ENCODE measurements at regions not wholly inside any gene's neighbourhood (a gene's known extent, or its start where the extent isn't known, plus 50 kb on each side); places are given as distances from the start of the nearest gene placed in this dataset.

DNA sequence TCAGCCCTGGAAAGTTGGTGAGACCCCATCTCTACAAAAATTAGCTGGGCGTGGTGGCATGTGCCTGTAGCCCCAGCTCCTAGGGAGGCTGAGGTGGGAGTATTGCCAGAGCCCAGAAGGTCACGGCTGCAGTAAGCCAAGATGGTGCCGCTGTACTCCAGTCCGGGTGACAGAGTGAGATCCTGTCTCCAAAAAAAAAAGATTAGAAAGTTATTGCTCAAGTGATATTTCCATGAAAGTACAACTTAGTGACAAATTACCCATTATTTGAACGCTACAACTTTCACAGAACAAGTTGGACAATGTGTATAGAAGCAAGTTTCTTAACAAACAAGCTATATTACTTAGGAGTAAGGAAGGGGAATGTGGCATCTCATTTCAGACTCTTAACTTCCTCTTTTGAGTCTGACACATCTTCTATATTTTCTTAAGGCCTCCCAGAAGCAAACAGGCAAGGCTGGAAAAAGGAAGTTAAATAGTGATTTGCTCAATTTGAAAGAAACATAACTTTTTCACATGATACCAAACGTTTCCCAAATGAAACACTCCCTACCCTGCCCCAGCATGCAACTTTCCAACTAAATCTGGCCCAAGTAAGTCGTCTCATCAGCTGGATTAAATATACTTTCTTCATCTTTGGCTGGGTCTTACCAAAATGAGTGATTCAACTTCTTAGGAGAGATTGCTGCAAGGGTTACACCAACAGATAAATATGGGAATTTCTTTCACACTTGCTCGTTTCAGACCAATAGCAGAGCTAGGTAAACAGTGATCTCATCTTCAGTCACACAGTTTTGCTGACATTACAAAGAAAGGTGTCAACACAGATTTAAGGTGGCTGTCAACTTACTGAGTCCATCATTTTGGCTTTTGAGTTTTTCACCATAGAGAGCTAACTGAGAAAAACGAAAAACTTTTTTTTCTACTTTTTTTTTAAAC lies 66.3 kb upstream of the KLF6 start (continued):
- 0 out of 2 replicates have a peak, but pooled peaks have one; percentile 22 for TF ChIP-seq ZNF518A (tag by site-specific recombination; conservative IDR thresholded peaks at IDR 0.05; ENCODE audit: low read depth)
- TF ChIP-seq ZNF830 (tag by site-specific recombination; IDR thresholded peaks at IDR 0.05; ENCODE audit: low read depth), result no peak
- TF ChIP-seq ZNF561 (tag by site-specific recombination; IDR thresholded peaks at IDR 0.05; ENCODE audit: borderline replicate concordance), result no peak
- no peak for TF ChIP-seq TCF7L2 (IDR thresholded peaks at IDR 0.05; ENCODE audit: borderline replicate concordance, low read depth, low read length)
- TF ChIP-seq ZNF48 (tag by site-specific recombination; IDR thresholded peaks at IDR 0.05), result no peak
- 0 out of 2 replicates have a peak, but pooled peaks have one; percentile 45 for TF ChIP-seq ZNF24 (tag by site-specific recombination; IDR thresholded peaks at IDR 0.05)
- TF ChIP-seq ZNF510 (tag by site-specific recombination; IDR thresholded peaks at IDR 0.05; ENCODE audit: insufficient replicate concordance), result no peak
- no peak for TF ChIP-seq ZNF530 (tag by site-specific recombination; IDR thresholded peaks at IDR 0.05; ENCODE audit: low read depth)
- TF ChIP-seq ZSCAN18 (tag by site-specific recombination; IDR thresholded peaks at IDR 0.05), result no peak
- no peak for TF ChIP-seq SP3 (tag by site-specific recombination; IDR thresholded peaks at IDR 0.05)
- TF ChIP-seq ZNF114 (tag by site-specific recombination; IDR thresholded peaks at IDR 0.05), result no peak
- TF ChIP-seq ZNF624 (tag by site-specific recombination; IDR thresholded peaks at IDR 0.05), result no peak
- no peak for TF ChIP-seq ZNF610 (tag by site-specific recombination; IDR thresholded peaks at IDR 0.05; ENCODE audit: borderline replicate concordance)
- TF ChIP-seq SP2 (tag by site-specific recombination; IDR thresholded peaks at IDR 0.05), result 0 out of 2 replicates have a peak, but pooled peaks have one; percentile 12
- no peak for TF ChIP-seq ZNF837 (tag by site-specific recombination; IDR thresholded peaks at IDR 0.05)
- TF ChIP-seq, protein P1, sequence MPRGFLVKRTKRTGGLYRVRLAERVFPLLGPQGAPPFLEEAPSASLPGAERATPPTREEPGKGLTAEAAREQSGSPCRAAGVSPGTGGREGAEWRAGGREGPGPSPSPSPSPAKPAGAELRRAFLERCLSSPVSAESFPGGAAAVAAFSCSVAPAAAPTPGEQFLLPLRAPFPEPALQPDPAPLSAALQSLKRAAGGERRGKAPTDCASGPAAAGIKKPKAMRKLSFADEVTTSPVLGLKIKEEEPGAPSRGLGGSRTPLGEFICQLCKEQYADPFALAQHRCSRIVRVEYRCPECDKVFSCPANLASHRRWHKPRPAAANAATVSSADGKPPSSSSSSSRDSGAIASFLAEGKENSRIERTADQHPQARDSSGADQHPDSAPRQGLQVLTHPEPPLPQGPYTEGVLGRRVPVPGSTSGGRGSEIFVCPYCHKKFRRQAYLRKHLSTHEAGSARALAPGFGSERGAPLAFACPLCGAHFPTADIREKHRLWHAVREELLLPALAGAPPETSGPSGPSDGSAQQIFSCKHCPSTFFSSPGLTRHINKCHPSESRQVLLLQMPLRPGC (tag by site-specific recombination; IDR thresholded peaks at IDR 0.05), result no peak
- TF ChIP-seq PRDM1 (tag by site-specific recombination; IDR thresholded peaks at IDR 0.05), result peak; percentile 60; the same call in 1 of the 2 replicates
- TF ChIP-seq ZNF2 (tag by site-specific recombination; IDR thresholded peaks at IDR 0.05), result no peak
- TF ChIP-seq ZNF174 (tag by site-specific recombination; IDR thresholded peaks at IDR 0.05), result no peak
- no peak for TF ChIP-seq TRIM28 (IDR thresholded peaks at IDR 0.05; ENCODE audit: borderline replicate concordance, low read length)
- no peak for TF ChIP-seq ZBTB17 (tag by site-specific recombination; IDR thresholded peaks at IDR 0.05)
- TF ChIP-seq ZFP37 (tag by site-specific recombination; IDR thresholded peaks at IDR 0.05), result no peak
- TF ChIP-seq ZNF623 (tag by site-specific recombination; IDR thresholded peaks at IDR 0.05), result no peak
- TF ChIP-seq ZNF335 (tag by site-specific recombination; conservative IDR thresholded peaks at IDR 0.05), result peak; percentile 52
- peak; percentile 55; the same call in 1 of the 2 replicates for TF ChIP-seq SP7 (tag by site-specific recombination; IDR thresholded peaks at IDR 0.05)
- no peak for TF ChIP-seq ZSCAN16 (tag by site-specific recombination; IDR thresholded peaks at IDR 0.05)
- TF ChIP-seq ZNF132 (tag by site-specific recombination; IDR thresholded peaks at IDR 0.05; ENCODE audit: borderline replicate concordance), result no peak
- no peak for TF ChIP-seq ZNF473 (tag by site-specific recombination; IDR thresholded peaks at IDR 0.05)
- TF ChIP-seq ZEB2 (tag by site-specific recombination; IDR thresholded peaks at IDR 0.05), result no peak
- TF ChIP-seq ELK4 (IDR thresholded peaks at IDR 0.05; ENCODE audit: borderline replicate concordance, low read depth, low read length), result no peak
- TF ChIP-seq HOXC10 (CRISPR knock-in tag; IDR thresholded peaks at IDR 0.05), result no peak
- no peak for TF ChIP-seq ZNF341 (tag by site-specific recombination; IDR thresholded peaks at IDR 0.05; ENCODE audit: low read depth)
